SH-SY5Y (cell line): ENCODE measurements at regions not wholly inside any gene's neighbourhood (a gene's known extent, or its start where the extent isn't known, plus 50 kb on each side); places are given as distances from the start of the nearest gene placed in this dataset.

Experiments
- GATA2 ChIP-seq: IDR thresholded peaks from 2 replicates; pipeline ENCODE4 v1.6.1; 2011; ENCODE audit warnings: mild to moderate bottlenecking, low read depth, low read length
- GATA3 ChIP-seq: IDR thresholded peaks from 2 replicates; pipeline ENCODE4 v1.6.1; 2011; ENCODE audit warnings: low read depth, mild to moderate bottlenecking, low read length, moderate library complexity

DNA sequence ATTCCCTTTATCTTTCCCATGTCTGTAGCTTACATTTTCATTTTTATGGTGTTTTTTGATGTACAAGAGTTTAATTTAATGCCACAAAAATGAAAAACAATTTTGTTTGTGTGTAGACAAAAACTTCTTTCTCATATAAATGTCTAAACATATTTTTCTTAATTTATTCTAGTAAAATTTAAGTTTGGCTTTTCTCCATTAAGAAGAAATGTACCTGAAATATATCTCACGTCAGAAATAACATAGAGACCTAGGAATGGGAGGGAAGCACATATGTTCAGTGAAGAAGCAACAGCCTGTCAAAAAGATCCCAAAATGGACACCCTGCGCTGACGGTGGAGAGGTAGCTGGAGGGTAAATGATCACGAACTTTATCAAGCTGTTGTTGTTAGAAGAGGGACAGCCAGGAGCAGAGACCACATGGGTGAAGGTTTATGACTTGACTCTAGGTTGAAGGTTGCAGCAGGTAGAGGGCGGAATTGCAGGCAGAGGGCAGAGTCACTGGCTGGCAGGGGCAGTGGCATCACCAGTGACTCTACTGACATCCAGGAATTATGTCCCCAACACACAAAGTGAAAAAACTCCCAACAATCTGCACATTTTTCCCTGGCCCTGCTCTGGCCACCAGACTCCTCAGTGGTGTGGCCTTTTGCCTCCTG lies 225.9 kb upstream of the PRSS58 start:
- TF ChIP-seq GATA2 (no peak), GATA3 (no peak)
